NCI-H446 treated with DMSO at 0.1 percent for 48 hours (cell line): ENCODE measurements at regions not wholly inside any gene's neighbourhood (a gene's known extent, or its start where the extent isn't known, plus 50 kb on each side); places are given as distances from the start of the nearest gene placed in this dataset.

Source experiments
- DNase-seq: peaks from one replicate; lab custom pipeline; 2025; lab: John Stamatoyannopoulos, UW

DNA sequence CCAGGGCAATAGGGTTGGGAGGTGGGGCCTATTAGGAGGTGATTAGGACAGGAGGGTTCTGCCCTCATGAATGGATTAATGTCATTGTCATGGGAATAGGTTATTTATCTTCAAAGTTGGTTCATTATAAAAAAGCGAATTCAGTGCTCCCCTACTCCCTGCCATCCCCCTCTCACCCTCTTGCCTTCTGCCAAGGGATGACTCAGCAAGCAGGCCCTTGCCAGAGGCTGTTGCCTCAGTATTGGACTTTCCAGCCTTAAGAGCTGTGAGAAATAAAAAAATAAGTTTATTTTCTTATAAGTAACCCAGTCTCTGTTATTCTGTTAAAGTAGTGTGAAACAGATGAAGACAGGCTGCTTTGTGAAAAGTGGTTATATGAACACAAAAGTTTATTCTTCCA, 381.1 kb upstream of the ZFP64 start:
- no peak for DNase-seq

GRCh38 chr20:52569201-52569600, 377.6 kb upstream of the ZFP64 start:
- no peak for DNase-seq

DNA sequence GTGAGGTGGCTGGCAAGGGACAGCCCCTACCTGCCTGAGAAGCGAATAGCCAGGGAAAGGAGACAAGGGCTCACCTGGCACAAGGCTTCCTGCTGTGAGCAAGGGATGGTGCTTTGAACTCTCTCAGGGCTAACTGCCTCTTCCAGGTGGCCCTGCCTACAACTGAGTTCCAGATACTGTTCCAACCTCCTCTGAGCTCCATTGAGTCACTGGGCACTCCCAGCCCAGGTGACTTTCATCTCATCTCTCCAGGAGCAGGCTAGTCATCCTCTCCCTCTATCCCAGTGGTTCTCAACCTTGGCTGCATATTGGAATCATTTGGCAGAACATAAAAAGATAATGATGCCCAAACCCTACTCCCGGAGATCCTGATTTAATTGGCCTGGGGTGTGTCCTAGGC, 374.0 kb upstream of the ZFP64 start:
- DNase-seq: no peak

DNA sequence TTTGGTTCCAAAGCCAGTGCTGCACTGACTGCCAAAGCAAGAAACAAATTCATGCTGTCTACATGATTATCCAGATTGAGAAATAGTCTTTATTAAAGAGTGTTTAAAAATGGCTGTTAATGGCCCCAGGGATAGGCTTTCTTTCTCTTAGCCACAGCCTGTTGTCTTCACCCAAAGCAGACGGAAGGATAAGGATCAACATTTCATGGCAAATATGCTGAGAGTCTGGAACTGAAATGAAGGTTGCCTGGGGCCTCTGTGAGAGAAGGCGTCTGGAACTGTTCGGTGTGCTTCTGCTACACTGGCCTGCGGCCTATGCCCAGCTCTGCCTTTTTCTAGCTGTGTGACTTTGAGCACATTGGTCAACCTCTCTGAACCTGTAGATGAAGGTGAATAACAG, 373.0 kb upstream of the ZFP64 start:
- DNase-seq: no peak

- DNase-seq: no peak
Measured at GRCh38 chr20:52552181-52552872, 360.7 kb upstream of the ZFP64 start.

DNA sequence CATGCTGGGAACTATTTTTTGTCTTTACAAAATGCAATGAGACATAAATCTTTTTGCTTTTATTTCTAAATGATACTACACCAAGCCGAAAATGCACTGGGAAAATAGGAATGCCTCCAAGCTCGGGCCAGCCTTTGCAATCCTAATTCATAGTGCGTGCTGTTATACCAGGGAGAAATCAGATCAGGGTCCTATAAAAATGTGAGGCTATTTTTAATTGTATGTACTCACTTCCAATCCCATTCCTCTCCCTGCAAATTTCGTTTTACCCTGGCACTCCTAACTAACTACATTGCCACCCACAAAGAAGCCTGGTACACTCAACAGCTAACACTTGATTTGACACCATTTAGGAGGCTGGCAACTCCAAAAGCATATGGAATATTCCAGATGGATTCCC, 350.6 kb upstream of the ZFP64 start:
- no peak for DNase-seq

- DNase-seq: no peak
Measured at GRCh38 chr20:52540509-52540908, 348.9 kb upstream of the ZFP64 start.

DNA sequence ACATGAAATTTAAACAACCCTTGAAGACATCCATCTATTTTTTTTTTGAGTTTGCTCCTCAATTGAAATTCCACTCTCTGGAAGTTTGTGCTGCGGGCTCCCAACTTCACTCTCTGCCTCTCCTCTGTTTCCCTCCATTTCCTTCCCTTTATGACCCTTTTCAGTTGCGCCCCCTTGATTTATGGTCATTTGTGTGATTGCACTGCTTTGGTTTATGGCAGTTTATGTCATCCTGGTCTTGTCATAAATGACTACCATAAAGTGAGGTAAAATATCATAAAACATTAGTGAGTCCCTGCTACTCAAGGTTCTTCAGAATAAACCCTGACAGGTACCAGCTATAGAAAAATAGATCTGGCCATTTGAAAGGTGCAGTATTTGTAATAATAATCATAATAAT, 348.3 kb upstream of the ZFP64 start:
- no peak for DNase-seq

GRCh38 chr20:52536841-52537400, 345.3 kb upstream of the ZFP64 start:
- no peak for DNase-seq

DNA sequence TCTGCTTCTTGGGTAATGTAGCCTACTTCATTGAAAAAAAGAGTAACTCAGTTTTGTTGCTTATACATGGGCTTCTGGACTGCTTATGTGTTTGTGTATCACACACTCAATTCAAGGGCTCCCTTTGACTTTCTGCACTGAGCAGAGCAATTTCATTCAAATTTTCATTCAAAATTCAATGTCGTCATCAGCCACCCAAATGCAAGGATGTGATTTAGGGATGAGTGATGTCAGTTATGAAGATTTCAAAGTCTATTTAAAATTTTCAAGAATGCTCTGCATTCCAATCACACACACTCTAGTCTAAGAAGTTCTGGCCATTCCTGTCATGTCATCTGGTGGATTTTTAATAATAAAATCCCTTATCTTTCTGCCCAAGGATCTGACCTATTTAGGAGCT, 344.5 kb upstream of the ZFP64 start:
- no peak for DNase-seq

GRCh38 chr20:52534616-52535015, 343.0 kb upstream of the ZFP64 start:
- DNase-seq: no peak

GRCh38 chr20:52533401-52533800, 341.8 kb upstream of the ZFP64 start:
- DNase-seq: no peak

GRCh38 chr20:52532674-52533073, 341.1 kb upstream of the ZFP64 start:
- DNase-seq: no peak

DNA sequence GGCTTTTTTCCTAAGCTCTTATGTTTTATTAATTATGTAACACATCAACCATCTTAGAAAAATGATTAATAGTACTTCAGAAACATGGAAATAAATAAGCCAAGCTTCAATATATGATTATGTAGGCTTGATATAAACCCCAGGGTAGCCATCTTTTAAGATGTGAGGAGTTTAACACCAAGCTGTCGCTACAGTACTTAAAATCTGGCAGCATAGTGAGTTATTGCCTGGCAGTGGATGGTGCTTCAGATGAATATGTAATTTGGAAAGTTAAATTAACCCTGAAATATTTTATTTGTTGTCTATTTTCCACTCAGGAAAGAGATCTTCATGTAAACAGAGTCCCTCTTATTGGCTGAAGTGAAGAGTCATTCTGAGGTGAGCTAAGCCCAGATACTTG, 339.0 kb upstream of the ZFP64 start:
- no peak for DNase-seq

DNA sequence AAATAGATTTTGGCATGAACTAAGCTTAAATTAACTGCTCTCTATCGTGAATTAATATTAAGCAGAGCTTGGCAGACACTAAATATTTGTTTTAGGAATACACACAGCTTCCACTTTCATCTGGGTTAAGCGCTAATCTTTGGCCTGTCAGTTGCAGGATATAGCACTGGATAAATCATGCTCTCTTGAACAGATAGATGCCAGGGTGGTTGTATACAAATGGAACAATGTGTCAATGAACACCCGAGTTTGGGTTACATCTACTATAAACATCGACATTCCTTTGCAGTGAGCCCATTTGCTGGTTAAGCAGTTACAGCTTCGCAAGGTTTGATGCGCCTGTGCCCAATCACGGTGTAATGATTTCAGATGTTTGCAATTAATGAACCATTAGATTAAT, 338.2 kb upstream of the ZFP64 start:
- DNase-seq: no peak

DNA sequence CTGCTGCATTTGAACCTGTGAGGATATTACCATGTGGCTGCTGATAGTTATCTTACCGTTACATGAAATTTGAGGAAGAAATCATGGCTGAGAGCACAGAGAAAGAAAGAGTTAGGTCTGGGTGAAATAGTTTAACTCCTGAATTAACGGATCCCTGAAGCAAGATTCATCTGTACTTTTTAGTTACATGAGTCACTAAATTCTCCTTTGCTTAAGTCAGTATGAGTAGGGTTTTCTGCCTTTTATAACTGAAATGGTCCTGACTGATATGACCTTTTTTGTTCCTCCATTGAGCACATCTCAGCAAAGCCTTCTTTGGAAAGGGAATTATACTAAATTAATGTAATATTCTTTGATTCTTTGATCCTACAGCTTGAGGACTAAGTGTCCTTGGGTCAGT, 333.3 kb upstream of the ZFP64 start:
- no peak for DNase-seq

GRCh38 chr20:52518735-52519134, 327.2 kb upstream of the ZFP64 start:
- DNase-seq: no peak

GRCh38 chr20:52515877-52516276, 324.3 kb upstream of the ZFP64 start:
- DNase-seq: no peak

DNA sequence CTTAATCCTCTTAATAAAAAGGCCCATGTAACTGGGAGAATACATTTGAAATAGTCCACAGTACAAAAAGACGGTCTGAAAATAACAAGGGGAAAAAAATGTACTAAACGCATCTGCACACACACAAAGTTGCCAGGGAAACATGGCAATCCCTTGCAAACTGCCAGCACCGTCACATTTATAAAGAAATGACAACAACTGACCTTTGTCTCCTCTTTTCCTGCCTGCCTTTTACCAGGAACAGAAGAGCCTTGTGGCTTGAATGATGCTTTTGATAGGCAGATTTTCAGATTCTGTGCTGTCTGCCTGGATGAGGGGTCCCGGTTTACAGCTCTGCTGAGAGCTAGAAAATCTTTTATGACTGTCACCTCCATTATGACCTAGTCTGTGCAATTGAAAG, 308.6 kb upstream of the ZFP64 start:
- no peak for DNase-seq

DNA sequence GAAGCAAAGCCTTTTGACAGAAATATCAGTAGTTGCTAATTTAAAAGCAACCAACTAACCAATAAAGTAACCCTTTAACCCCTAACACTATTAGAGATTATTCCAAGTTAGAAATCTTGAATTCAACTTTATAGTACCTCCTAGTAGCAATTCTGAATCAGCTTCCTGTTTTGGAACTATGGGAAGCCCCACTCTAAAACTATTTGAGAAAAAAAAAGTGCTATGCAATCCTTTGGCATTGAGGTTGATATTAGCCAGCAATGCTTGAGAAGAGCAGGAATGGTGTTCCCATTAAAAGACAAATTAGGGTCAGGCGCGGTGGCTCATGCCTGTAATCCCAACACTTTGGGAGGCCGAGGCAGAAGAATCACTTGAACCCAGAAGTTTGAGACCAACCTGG, 306.2 kb upstream of the ZFP64 start:
- DNase-seq: no peak

- DNase-seq: no peak
Measured at GRCh38 chr20:52496191-52496590, 304.6 kb upstream of the ZFP64 start.

DNA sequence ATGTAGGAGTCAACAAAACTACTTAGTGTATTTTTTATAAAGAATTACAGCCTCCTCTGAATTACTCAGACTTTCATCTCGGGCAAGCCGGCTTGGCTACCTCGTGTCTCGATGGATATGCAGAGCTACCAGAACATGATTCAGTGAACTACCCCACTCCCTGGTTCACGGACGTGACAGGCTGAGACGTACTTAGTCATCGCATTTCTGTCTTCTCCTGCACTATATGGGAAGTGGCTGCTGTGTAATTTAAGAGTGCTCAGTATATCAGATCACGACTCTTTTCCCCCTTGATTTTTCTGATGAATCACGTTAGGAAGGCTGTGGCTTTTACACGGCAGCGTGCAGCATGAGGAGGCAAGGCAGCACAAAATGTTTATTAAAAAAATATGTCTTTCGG, 302.7 kb upstream of the ZFP64 start:
- DNase-seq: no peak

GRCh38 chr20:52493171-52493721, 301.7 kb upstream of the ZFP64 start:
- no peak for DNase-seq
